GM21786 (cell line): ENCODE measurements at regions not wholly inside any gene's neighbourhood (a gene's known extent, or its start where the extent isn't known, plus 50 kb on each side); places are given as distances from the start of the nearest gene placed in this dataset.

Source experiments
- ATAC-seq: cut with Tn5 transposase; IDR thresholded peaks from one replicate; pipeline ENCODE4 v1.9.1; 2021; ENCODE audit not compliant: unreplicated experiment

DNA sequence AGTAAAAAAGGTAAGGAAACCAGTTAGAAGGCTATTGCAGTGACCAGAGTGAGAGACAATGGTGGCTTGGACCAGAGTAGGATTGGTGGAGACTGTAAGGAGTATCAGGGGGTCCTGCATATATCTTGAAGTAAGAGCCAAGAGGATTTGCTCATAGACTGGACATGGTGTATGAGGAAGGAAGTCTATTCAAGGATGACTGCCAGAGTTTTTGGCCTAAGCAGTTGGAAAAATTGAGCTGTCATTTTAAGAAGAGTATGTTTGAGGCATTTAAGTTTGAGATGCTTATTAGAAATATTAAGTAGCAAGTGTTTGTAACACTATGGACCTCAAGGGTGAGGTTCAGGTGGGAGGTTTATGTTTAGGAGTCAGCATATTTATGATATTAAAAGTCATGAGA lies 596.6 kb downstream of the METTL15 start:
- ATAC-seq: no peak

DNA sequence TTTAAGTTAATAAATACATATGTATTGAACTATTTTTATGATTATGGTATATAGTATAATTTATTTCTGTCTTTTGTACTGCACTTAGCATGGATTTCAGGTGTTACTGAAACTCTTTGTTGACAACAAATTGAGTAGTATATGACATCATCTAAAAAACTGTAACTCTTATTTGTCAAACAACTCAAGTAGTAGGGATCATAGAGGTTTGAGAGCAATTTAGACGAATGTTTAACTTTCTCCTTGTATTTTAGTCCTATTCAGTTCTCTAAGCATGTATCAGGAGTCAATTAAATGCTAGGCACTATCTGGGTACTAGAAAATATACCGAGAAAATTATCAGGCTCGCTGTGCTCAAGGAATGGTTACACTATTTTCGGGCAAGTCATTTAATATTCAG lies 595.2 kb downstream of the METTL15 start:
- no peak for ATAC-seq

DNA sequence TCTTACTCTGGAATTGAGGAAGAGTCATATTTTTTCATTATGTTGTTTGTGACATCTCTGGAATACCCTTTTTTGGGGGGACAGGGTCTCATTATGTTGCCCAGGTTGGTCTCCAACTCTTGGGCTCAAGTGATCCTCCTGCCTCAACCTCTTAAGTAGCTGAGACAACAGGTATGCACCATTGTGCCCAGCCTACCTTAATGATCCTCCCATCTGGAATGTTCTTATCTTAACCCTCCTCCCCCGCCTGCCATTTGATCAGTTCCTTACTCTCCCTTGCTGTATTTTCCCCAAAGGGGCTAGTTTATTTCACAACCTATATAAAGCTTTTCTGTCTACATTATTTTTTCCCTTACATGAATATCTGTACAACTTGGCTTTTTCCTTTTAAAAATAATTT lies 594.7 kb downstream of the METTL15 start:
- no peak for ATAC-seq

- no peak for ATAC-seq
Observed at GRCh38 chr11:28702450-28702790, 594.2 kb downstream of the METTL15 start.

- ATAC-seq: no peak
Observed at GRCh38 chr11:28701760-28702449, 593.7 kb downstream of the METTL15 start.

- ATAC-seq: no peak
Observed at GRCh38 chr11:28699701-28700100, 591.5 kb downstream of the METTL15 start.

DNA sequence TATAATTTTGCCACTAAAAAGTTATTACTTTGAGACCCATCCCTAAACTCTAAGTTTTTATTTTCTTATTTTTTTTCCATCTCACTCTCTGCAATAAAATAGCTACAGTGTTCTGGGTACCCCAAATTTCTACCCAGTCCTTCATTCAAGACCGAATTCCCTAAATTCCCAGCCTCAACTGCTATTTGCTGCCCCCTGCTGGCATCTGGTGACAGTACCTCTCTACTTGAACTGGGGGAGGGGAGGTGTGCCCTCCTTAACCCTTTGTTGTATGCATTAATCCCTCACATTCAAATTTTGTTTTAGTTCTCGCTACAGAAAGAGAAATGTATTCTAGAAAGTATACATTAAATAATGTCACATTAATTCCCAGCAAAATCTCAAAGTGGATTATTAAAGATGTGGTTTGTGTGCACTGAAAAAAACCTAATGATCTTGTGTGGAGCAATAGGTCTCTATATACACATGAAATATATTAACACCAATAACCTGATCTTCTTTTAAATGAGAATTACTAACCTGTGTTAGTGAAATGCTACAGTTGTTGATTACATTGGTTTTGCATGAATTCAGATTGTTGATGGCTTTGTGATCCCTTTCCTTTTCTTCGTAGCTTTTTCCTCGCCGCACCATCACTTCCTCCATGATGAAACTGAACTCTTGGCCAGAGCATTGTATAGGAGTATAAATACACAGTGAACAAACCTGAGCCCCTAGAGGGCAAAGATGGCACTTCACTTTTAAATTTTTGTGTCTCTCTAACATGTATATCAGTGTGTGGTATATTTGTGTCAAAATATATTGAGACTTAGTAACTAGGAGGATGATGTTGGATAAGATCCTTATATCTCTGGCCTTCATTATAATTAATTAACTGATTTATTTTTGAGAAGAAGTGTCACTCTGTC lies 590.0 kb downstream of the METTL15 start:
- ATAC-seq: peak; percentile 47

DNA sequence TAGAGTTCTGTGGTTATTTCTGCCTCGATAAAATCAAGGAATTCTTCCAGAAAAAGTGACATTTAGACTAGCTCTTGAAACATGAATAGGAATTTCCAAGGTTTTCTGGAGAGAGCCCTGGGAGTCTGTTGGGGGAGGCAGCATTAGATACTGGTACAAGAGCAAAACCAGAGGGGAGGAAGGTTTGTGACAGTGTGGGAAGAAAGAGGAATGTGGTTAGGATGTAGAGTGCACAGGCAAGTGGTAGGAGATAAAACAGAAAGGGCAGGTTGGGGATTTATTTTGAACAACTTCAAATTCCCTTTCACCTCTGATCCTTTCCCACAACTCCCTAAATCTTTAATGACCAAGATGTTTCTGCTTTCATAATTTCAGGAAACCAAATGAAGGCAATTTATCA lies 588.4 kb downstream of the METTL15 start:
- no peak for ATAC-seq

GRCh38 chr11:28690746-28691145 lies 582.6 kb downstream of the METTL15 start:
- no peak for ATAC-seq

- ATAC-seq: no peak
Observed at GRCh38 chr11:28684011-28684586, 575.9 kb downstream of the METTL15 start.

GRCh38 chr11:28679795-28680468 lies 571.7 kb downstream of the METTL15 start:
- ATAC-seq: no peak

DNA sequence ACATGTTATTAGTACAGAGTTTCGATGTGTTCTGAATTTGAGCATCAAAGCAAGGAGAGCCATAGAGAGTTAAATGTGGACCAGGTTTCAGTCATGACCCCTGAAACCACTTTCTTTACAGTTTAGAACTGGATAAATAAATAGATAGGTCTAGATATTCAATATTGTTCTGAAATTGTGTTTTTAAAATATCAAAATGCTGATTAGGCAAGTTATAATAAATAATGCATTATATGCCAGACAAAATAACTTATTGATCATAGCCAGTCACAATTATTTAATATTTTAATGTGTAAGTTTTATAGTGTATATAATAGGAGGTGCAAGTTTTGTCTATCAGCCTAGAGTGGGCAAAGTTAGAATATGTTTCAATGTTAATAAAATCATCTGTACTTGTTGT lies 569.5 kb downstream of the METTL15 start:
- no peak for ATAC-seq

DNA sequence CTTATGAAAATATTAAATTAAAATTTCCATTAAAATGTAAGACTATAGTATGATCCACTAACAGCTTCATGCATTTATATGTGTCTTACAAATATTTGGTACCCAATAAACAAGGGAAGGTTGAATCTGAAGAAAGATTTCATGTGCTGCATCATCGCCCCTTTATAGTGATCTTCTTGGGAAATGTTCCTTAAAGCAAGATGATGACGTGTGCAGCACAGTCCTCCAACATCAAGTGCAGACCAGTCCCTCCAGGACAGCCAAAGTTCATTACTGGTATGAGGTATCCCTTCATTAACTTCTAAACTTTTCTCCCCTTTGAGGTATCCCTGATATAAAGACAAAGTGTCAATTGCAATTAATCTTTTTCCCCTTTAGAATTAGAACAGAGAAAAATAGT lies 567.0 kb downstream of the METTL15 start:
- ATAC-seq: no peak

DNA sequence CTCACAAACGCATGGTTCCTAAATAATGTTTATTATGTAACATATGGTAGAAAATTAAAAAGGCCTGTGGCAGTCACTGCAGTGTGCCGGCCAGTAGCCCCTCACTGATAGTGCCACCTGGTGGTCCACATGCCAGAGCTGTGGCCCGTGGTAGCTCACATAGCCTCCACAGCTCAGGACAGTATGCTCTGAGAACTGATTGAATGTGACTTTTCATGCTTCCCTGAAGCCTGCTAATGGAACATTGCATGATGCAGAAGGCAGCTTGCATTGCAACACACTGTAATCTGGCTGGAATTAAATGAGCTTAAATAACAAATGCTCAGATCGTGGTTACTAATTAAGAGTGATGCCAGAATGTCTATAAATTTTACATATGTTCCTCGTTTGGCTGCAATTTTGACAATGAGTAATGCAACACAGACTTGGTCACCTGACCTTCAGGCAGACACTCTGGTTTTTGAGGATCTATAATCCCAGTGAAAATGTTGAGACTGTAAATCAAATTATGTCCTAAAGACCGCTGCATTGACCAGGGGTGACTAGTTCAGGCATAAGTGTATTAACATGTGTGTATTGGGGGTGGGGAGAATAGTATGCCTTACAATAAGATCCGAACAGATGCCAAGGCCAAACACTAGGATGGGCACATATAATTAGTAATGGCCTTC lies 566.4 kb downstream of the METTL15 start:
- ATAC-seq: no peak

DNA sequence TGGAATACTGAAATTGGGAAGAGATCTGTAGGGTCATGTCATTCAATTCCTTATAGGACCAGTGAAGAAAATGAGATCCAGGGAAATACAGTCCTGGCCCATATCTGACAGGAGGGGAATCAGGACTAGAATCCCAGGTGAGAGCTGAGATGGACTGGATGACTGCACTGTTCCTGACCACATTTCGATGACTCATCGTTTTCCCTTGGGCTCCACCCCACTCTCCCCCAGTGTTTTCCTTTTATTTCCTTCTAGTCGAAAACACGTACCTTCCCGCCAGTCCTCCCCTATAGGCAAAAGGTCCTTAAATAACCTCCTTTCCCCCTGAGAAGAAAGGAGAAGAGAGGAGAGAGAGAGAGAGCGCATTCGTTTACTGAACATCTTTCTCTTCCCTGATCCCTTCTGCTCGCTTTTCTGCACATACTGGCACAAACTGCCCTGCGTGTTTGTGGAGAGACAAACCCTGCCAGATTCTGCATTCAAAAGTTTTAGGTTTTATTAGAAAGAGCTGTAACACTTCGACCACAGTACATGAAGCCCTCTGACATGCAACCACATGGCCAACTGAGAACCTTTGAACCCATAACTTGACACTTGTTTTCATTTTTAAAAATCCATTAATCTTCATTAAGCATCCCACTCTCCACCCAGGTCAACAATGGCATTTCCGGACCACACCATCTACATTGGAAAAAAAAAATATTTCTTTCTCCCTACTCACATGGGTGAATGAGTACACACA lies 565.7 kb downstream of the METTL15 start:
- ATAC-seq: no peak

DNA sequence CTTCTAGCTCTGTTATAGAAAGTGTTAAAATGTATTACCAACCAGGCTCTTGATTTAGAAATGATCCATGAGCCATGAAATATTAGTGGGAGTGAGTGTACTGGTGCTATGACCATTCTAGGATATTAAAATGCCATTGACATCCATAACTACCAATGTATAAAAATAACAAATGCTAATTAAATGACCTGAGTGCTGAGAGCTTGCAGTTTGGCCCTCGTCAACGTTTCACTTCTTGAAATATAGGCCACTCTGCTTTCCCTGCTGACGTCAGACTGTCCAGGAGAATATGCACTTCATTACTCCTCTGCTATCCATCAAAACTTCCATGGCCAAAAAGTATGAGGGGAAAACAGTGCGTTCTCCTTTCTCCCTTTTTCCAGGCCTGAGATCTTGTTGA lies 563.1 kb downstream of the METTL15 start:
- ATAC-seq: no peak

GRCh38 chr11:28666632-28667031 lies 558.4 kb downstream of the METTL15 start:
- no peak for ATAC-seq

DNA sequence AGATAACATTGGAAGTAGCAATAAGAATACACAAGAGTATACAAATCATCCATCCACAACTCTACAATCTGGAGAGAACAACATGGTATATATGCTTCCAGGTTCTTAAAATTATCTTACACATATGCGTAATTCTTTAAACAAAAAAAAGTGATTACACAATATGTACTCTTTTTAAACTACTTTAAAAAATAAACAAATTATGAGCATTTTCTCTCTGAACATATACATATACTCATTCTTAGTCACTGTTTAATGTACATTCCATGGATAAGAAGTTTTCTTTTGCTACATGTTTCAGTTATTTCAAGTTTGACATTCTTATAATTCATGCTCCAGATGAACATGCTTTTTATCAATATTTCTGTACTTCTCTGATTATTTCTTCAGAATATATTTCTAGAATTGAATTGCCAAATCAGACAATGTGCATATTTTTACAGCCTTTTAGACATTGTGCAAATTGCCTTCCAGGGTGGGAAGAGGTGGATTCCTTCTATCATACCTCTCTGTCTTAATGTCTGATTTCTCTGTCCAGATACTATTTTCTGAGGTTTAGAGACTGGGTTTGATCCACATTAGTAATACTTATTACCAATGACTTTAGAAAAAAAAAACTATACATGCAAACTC lies 551.6 kb downstream of the METTL15 start:
- no peak for ATAC-seq

- no peak for ATAC-seq
Observed at GRCh38 chr11:28657378-28658030, 549.3 kb downstream of the METTL15 start.
